SK-N-SH (cell line): ENCODE measurements at regions not wholly inside any gene's neighbourhood (a gene's known extent, or its start where the extent isn't known, plus 50 kb on each side); places are given as distances from the start of the nearest gene placed in this dataset.

ENCODE experiments used
- CTCF ChIA-PET: fragments of 300-600, 350-600 bp; formaldehyde crosslinking; extraction: SDS; loops from one replicate; lab custom pipeline; 2021; lab: Yijun Ruan, JAX
- POLR2A ChIA-PET: fragments of 350-600 bp; sonication (Branson Sonifier 250); formaldehyde crosslinking; extraction: SDS; loops from one replicate; lab custom pipeline; 2020; ENCODE audit warnings: antibody characterized with exemption, inconsistent platforms; lab: Yijun Ruan, JAX
- DNase-seq: peaks from one replicate; pipeline ENCODE4 v3.0.0; 2012
- H2AFZ ChIP-seq: fragments of 200-600 bp; sonication (generic); 2 replicates; pipeline ENCODE4 v1.8.1; 2016; ENCODE audit warnings: antibody characterized with exemption, mild to moderate bottlenecking, low read depth
- H3F3A ChIP-seq: fragments of 200-600 bp; sonication (generic); replicated peaks from 2 replicates; pipeline ENCODE3; 2016; ENCODE audit warnings: antibody characterized with exemption, mild to moderate bottlenecking; ENCODE audit not compliant: insufficient read depth
- H3K27ac ChIP-seq, 2 experiments: fragments of 200-500 bp in 1 of 2; fragments of 200-600 bp in 1 of 2; sonication (Bioruptor generic) in 1 of 2; sonication (generic), shearing (Covaris generic) in 1 of 2; 2 replicates each; pipeline versions ENCODE4 v1.5.1 to v1.6.1; 2014 to 2016; ENCODE audit warnings: low read depth in 2 of 2, inconsistent platforms in 1 of 2, low read length in 1 of 2, mild to moderate bottlenecking in 1 of 2, mixed read lengths in 1 of 2
- H3K27me3 ChIP-seq: fragments of 200-600 bp; sonication (generic), shearing (Covaris generic); 2 replicates; pipeline ENCODE4 v1.6.1; 2016; ENCODE audit warnings: mixed run types; ENCODE audit not compliant: insufficient read depth
- H3K36me3 ChIP-seq, 2 experiments: fragments of 200-500 bp in 1 of 2; fragments of 200-600 bp in 1 of 2; sonication (Bioruptor generic) in 1 of 2; sonication (generic) in 1 of 2; replicated peaks in 1 of 2; 2 replicates each; pipeline versions ENCODE3 to v1.5.1; 2014 to 2016; ENCODE audit warnings: low read length in 1 of 2, mild to moderate bottlenecking in 1 of 2; ENCODE audit not compliant: insufficient read depth in 2 of 2, control insufficient read depth in 1 of 2
- H3K4me1 ChIP-seq, 2 experiments: fragments of 200-500 bp in 1 of 2; fragments of 200-600 bp in 1 of 2; sonication (Bioruptor generic) in 1 of 2; sonication (generic), shearing (Covaris generic) in 1 of 2; 2 replicates each; pipeline versions ENCODE4 v1.5.1 to v1.6.1; 2014 to 2016; ENCODE audit warnings: low read depth in 1 of 2, low read length in 1 of 2, mixed run types in 1 of 2; ENCODE audit not compliant: insufficient read depth in 2 of 2, control insufficient read depth in 1 of 2
- H3K4me2 ChIP-seq: fragments of 200-600 bp; sonication (generic), shearing (Covaris generic); 2 replicates; pipeline ENCODE4 v1.6.1; 2017; ENCODE audit warnings: mixed run types
- H3K4me3 ChIP-seq, 2 experiments: fragments of 200-500 bp in 1 of 2; fragments of 200-600 bp in 1 of 2; sonication (Bioruptor generic) in 1 of 2; sonication (generic), shearing (Covaris generic) in 1 of 2; 2 replicates each; pipeline versions ENCODE4 v1.5.1 to v1.8.1; 2014 to 2016; ENCODE audit warnings: low read depth in 2 of 2, inconsistent platforms in 1 of 2, low read length in 1 of 2, mild to moderate bottlenecking in 1 of 2, mixed read lengths in 1 of 2, moderate library complexity in 1 of 2
- H3K79me2 ChIP-seq: fragments of 200-600 bp; sonication (generic); 2 replicates; pipeline ENCODE4 v1.8.1; 2017; ENCODE audit warnings: mild to moderate bottlenecking; ENCODE audit not compliant: insufficient read depth
- H3K9ac ChIP-seq: fragments of 200-600 bp; sonication (generic); 2 replicates; pipeline ENCODE4 v1.6.1; 2017; ENCODE audit warnings: mixed run types
- H3K9me2 ChIP-seq: fragments of 200-600 bp; sonication (generic); 2 replicates; pipeline ENCODE4 v1.6.1; 2017; ENCODE audit warnings: mixed run types
- H3K9me3 ChIP-seq: fragments of 200-600 bp; sonication (generic); 2 replicates; pipeline ENCODE4 v1.6.1; 2017; ENCODE audit warnings: mixed run types, mild to moderate bottlenecking, moderate library complexity
- H4K20me1 ChIP-seq: fragments of 200-600 bp; sonication (generic); 2 replicates; pipeline ENCODE4 v1.6.1; 2017; ENCODE audit warnings: mild to moderate bottlenecking, mixed run types; ENCODE audit not compliant: insufficient read depth
- CHD2 ChIP-seq: fragments of 150-350 bp; IDR thresholded peaks from 2 replicates; pipeline ENCODE4 v1.6.1; 2018; ENCODE audit warnings: low read length; ENCODE audit not compliant: partially characterized antibody
- ELF1 ChIP-seq: IDR thresholded peaks from 2 replicates; pipeline ENCODE4 v1.4.0; 2012
- EP300 ChIP-seq, 2 experiments: IDR thresholded peaks; 2 replicates each; pipeline versions ENCODE4 v1.4.0 to v1.6.1; 2012; ENCODE audit warnings: borderline replicate concordance in 1 of 2, low read depth in 1 of 2, low read length in 1 of 2
- EZH2phosphoT487 ChIP-seq: fragments of 200-600 bp; sonication (generic); IDR thresholded peaks from 2 replicates; pipeline ENCODE4 v1.6.1; 2017; ENCODE audit warnings: low read depth, mixed run types, mild to moderate bottlenecking, antibody characterized with exemption, moderate library complexity, borderline replicate concordance
- FOSL2 ChIP-seq: IDR thresholded peaks from 2 replicates; pipeline ENCODE4 v1.4.0; 2012; ENCODE audit warnings: low read depth, mild to moderate bottlenecking, moderate library complexity, borderline replicate concordance
- FOXM1 ChIP-seq: IDR thresholded peaks from 2 replicates; pipeline ENCODE4 v1.4.0; 2012; ENCODE audit warnings: low read depth, mild to moderate bottlenecking
- GATA2 ChIP-seq: sonication (generic); formaldehyde crosslinking; IDR thresholded peaks from 2 replicates; pipeline ENCODE4 v1.5.0; 2020; ENCODE audit warnings: mild to moderate bottlenecking, missing genetic modification reagents
- IRF3 ChIP-seq: fragments of 150-350 bp; IDR thresholded peaks from 2 replicates; pipeline ENCODE4 v1.6.1; 2016; ENCODE audit warnings: mild to moderate bottlenecking, low read depth, low read length
- MEF2A ChIP-seq: IDR thresholded peaks from 2 replicates; pipeline ENCODE4 v1.4.0; 2012; ENCODE audit warnings: low read depth, borderline replicate concordance
- MXI1 ChIP-seq: IDR thresholded peaks from 2 replicates; pipeline ENCODE4 v1.6.1; 2012; ENCODE audit warnings: mild to moderate bottlenecking, low read depth, low read length, improper control_type of control experiment
- NFIC ChIP-seq: IDR thresholded peaks from 2 replicates; pipeline ENCODE4 v1.4.0; 2012; ENCODE audit warnings: borderline replicate concordance
- RAD21 ChIP-seq: IDR thresholded peaks from 2 replicates; pipeline ENCODE4 v1.6.1; 2012; ENCODE audit warnings: mild to moderate bottlenecking, low read length
- RCOR1 ChIP-seq: fragments of 150-350 bp; IDR thresholded peaks from 2 replicates; pipeline ENCODE4 v1.6.1; 2017; ENCODE audit warnings: antibody characterized with exemption, low read length
- RFX5 ChIP-seq: IDR thresholded peaks from 2 replicates; pipeline ENCODE4 v1.6.1; 2012; ENCODE audit warnings: mild to moderate bottlenecking, improper control_type of control experiment, low read length
- RXRA ChIP-seq: IDR thresholded peaks from 2 replicates; pipeline ENCODE4 v1.4.0; 2012; ENCODE audit warnings: low read depth, mild to moderate bottlenecking, borderline replicate concordance
- SMC3 ChIP-seq: IDR thresholded peaks from 2 replicates; pipeline ENCODE4 v1.6.1; 2012; ENCODE audit warnings: low read depth, low read length, improper control_type of control experiment
- TAF1 ChIP-seq: IDR thresholded peaks from 2 replicates; pipeline ENCODE4 v1.6.1; 2012; ENCODE audit warnings: low read depth, mild to moderate bottlenecking, low read length, moderate library complexity, borderline replicate concordance
- TCF12 ChIP-seq: IDR thresholded peaks from 2 replicates; pipeline ENCODE4 v1.4.0; 2012
- TEAD4 ChIP-seq: IDR thresholded peaks from 2 replicates; pipeline ENCODE4 v1.4.0; 2012; ENCODE audit warnings: mild to moderate bottlenecking, borderline replicate concordance; ENCODE audit not compliant: insufficient read depth
- TF ChIP-seq, protein P1 (sequence below): fragments of 200-600 bp; sonication (generic); IDR thresholded peaks from 2 replicates; pipeline ENCODE4 v1.6.1; 2017; ENCODE audit warnings: antibody characterized with exemption, mild to moderate bottlenecking, moderate library complexity

- Histone ChIP-seq H3K9ac (no peak overlapping the region), H3K9me3 (no peaks in the 10 kb centered on the region), H3K4me2 (no peak overlapping the region), H3K27me3 (no peaks in the 10 kb centered on the region), H3K79me2 (no peaks in the 10 kb centered on the region), H3K36me3 (no peaks in the 10 kb centered on the region), H3F3A (no peaks in the 10 kb centered on the region), H4K20me1 (no peaks in the 10 kb centered on the region), H3K4me3 (no peak overlapping the region), H3K9me2 (no peaks in the 10 kb centered on the region; the same call in 1 of the 2 replicates), H2AFZ (no peak overlapping the region), H3K4me1 (no peaks in the 10 kb centered on the region), H3K27ac (no peak overlapping the region)
- TF ChIP-seq GATA2 (CRISPR knock-in tag) (no peak), NFIC (no peak)
- CTCF ChIA-PET, result no interaction called here
- POLR2A ChIA-PET, result no interaction called here
- DNase-seq, result no peak
Measured at GRCh38 chr3:189547448-189547847, 83.7 kb upstream of the TP63 start.

DNA sequence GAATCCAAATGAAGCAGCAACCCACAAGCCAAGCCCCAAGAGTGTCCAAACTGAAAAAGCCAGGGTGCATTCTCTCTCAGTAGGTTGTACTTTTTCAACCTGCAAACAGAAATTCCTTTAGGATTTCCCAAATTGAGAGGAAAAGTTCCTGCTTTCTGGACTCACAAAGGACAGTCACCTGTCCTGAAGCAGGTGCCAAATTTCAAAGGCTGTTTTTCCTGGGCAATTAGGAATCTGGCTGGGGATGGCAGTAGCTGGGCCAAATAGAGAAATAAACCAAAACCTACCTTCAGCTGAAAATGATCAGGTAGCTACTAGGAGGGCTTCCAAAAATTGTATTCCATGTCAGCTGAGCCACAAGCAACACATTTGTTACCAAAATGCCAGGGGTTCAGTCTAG lies 83.1 kb upstream of the TP63 start:
- CTCF ChIA-PET, result no interaction called here
- H3K4me1 ChIP-seq, result no peaks in the 10 kb centered on the region
- H4K20me1 ChIP-seq, result no peaks in the 10 kb centered on the region
- no peaks in the 10 kb centered on the region for H3F3A ChIP-seq
- no peak overlapping the region for H3K4me3 ChIP-seq
- H3K4me2 ChIP-seq, result no peak overlapping the region
- no peaks in the 10 kb centered on the region for H3K79me2 ChIP-seq
- H3K9me2 ChIP-seq, result no peaks in the 10 kb centered on the region; the same call in 1 of the 2 replicates
- no peaks in the 10 kb centered on the region for H3K36me3 ChIP-seq
- no peaks in the 10 kb centered on the region for H3K9me3 ChIP-seq
- DNase-seq, result no peak
- H3K27ac ChIP-seq, result no peak overlapping the region
- H3K9ac ChIP-seq, result no peak overlapping the region
- no peak overlapping the region for H2AFZ ChIP-seq
- TF ChIP-seq TAF1 (no peak), RFX5 (no peak), RCOR1 (no peak), NFIC (no peak), EP300 (IDR thresholded peaks at IDR 0.05; ENCODE audit: borderline replicate concordance in 1 of 2, low read depth in 1 of 2, low read length in 1 of 2) (no peak), TEAD4 (no peak), ELF1 (no peak), MXI1 (no peak), TCF12 (no peak), MEF2A (no peak), SMC3 (no peak), RXRA (no peak), GATA2 (CRISPR knock-in tag) (no peak), FOXM1 (no peak), EZH2phosphoT487 (no peak), RAD21 (no peak), FOSL2 (no peak), CHD2 (no peak), IRF3 (no peak)
- TF ChIP-seq, protein P1, sequence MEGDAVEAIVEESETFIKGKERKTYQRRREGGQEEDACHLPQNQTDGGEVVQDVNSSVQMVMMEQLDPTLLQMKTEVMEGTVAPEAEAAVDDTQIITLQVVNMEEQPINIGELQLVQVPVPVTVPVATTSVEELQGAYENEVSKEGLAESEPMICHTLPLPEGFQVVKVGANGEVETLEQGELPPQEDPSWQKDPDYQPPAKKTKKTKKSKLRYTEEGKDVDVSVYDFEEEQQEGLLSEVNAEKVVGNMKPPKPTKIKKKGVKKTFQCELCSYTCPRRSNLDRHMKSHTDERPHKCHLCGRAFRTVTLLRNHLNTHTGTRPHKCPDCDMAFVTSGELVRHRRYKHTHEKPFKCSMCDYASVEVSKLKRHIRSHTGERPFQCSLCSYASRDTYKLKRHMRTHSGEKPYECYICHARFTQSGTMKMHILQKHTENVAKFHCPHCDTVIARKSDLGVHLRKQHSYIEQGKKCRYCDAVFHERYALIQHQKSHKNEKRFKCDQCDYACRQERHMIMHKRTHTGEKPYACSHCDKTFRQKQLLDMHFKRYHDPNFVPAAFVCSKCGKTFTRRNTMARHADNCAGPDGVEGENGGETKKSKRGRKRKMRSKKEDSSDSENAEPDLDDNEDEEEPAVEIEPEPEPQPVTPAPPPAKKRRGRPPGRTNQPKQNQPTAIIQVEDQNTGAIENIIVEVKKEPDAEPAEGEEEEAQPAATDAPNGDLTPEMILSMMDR, result no peak
- no peaks in the 10 kb centered on the region for H3K27me3 ChIP-seq
- POLR2A ChIA-PET, result no interaction called here
